GM11168 (cell line): ENCODE measurements at regions not wholly inside any gene's neighbourhood (a gene's known extent, or its start where the extent isn't known, plus 50 kb on each side); places are given as distances from the start of the nearest gene placed in this dataset.
"Not testable (repeated sequence)": the region's sequence is repeated elsewhere in the genome, so short reads cannot be mapped to it uniquely, and the experiment has no call there.

Experiments
- in situ Hi-C: fragments of 300-500 bp; cut with MboI; formaldehyde crosslinking; loops from one replicate; pipeline ENCODE4 v1.12.0; 2022; ENCODE audit warnings: low sequenced_read_pairs; ENCODE audit not compliant: unreplicated experiment

- in situ Hi-C loops = no loop called here
Measured at GRCh38 chr14:30064454-30064853, 136.8 kb upstream of the PRKD1 start.

GRCh38 chr14:30069536-30069935 is 141.9 kb upstream of the PRKD1 start:
- in situ Hi-C loops = no loop called here

GRCh38 chr14:30072454-30072853 is 144.8 kb upstream of the PRKD1 start:
- in situ Hi-C loops = not testable (repeated sequence)

- in situ Hi-C loops = no loop called here
Measured at GRCh38 chr14:30077946-30078345, 150.3 kb upstream of the PRKD1 start.

GRCh38 chr14:30078811-30079402 is 151.3 kb upstream of the PRKD1 start:
- in situ Hi-C loops = no loop called here

GRCh38 chr14:30082486-30082885 is 154.8 kb upstream of the PRKD1 start:
- in situ Hi-C loops = no loop called here

- in situ Hi-C loops = no loop called here
Measured at GRCh38 chr14:30084811-30085210, 157.2 kb upstream of the PRKD1 start.

GRCh38 chr14:30085943-30086342 is 158.3 kb upstream of the PRKD1 start:
- in situ Hi-C loops = no loop called here

- in situ Hi-C loops = no loop called here
Measured at GRCh38 chr14:30088620-30089019, 161.0 kb upstream of the PRKD1 start.

- in situ Hi-C loops = no loop called here
Measured at GRCh38 chr14:30108975-30109700, 181.5 kb upstream of the PRKD1 start.

- in situ Hi-C loops = no loop called here
Measured at GRCh38 chr14:30114051-30114450, 186.4 kb upstream of the PRKD1 start.

- in situ Hi-C loops = no loop called here
Measured at GRCh38 chr14:30115756-30116155, 188.1 kb upstream of the PRKD1 start.

GRCh38 chr14:30118992-30119640 is 191.5 kb upstream of the PRKD1 start:
- in situ Hi-C loops = no loop called here

- in situ Hi-C loops = no loop called here
Measured at GRCh38 chr14:30125322-30125979, 197.8 kb upstream of the PRKD1 start.

GRCh38 chr14:30129807-30130206 is 202.2 kb upstream of the PRKD1 start:
- in situ Hi-C loops = no loop called here

GRCh38 chr14:30131581-30132097 is 204.0 kb upstream of the PRKD1 start:
- in situ Hi-C loops = no loop called here

GRCh38 chr14:30132196-30132595 is 204.5 kb upstream of the PRKD1 start:
- in situ Hi-C loops = no loop called here

GRCh38 chr14:30134936-30135335 is 207.3 kb upstream of the PRKD1 start:
- in situ Hi-C loops = no loop called here

GRCh38 chr14:30138567-30138966 is 210.9 kb upstream of the PRKD1 start:
- in situ Hi-C loops = no loop called here

- in situ Hi-C loops = no loop called here
Measured at GRCh38 chr14:30142216-30142615, 214.6 kb upstream of the PRKD1 start.

GRCh38 chr14:30143627-30144026 is 216.0 kb upstream of the PRKD1 start:
- in situ Hi-C loops = no loop called here
